ENCODE measurements at regions not wholly inside any gene's neighbourhood (a gene's known extent, or its start where the extent isn't known, plus 50 kb on each side); places are given as distances from the start of the nearest gene placed in this dataset.

GRCh38 chr6:43931201-43931600 is 161.2 kb downstream of the VEGFA start:
- TF ChIP-seq CTCF (IDR thresholded peaks at IDR 0.05) (no peak), POLR2A (IDR thresholded peaks at IDR 0.05) (no peak)
